OCI-LY7 (cell line): ENCODE measurements at regions not wholly inside any gene's neighbourhood (a gene's known extent, or its start where the extent isn't known, plus 50 kb on each side); places are given as distances from the start of the nearest gene placed in this dataset.

ENCODE experiments used
- BruUV-seq: library from RNA; stranded (reverse); fragments of 400-500 nt; replicated peaks from 2 replicates; lab custom pipeline; 2021; lab: Mats Ljungman, UMichigan
- CTCF ChIA-PET: fragments of 300-600 bp; sonication (Branson Sonifier 250); formaldehyde crosslinking; loops from one replicate; lab custom pipeline; 2022; ENCODE audit warnings: antibody characterized with exemption; ENCODE audit not compliant: unreplicated experiment; lab: Charles Lee
- POLR2A ChIA-PET: fragments of 300-600 bp; sonication (Branson Sonifier 250); formaldehyde crosslinking; loops from one replicate; lab custom pipeline; 2022; ENCODE audit warnings: antibody characterized with exemption; lab: Charles Lee
- DNase-seq: peaks from one replicate; pipeline ENCODE4 v3.0.0-alpha.2; 2015; ENCODE audit warnings: low spot score
- H2AFZ ChIP-seq: fragments of 200-600 bp; sonication (generic), shearing (Covaris generic); 2 replicates; pipeline ENCODE4 v1.6.1; 2014; ENCODE audit warnings: mild to moderate bottlenecking, antibody characterized with exemption, low read length, moderate library complexity
- H3K27ac ChIP-seq: fragments of 200-600 bp; sonication (generic); 2 replicates; pipeline ENCODE4 v1.5.1; 2014; ENCODE audit warnings: mixed run types, low read depth, mild to moderate bottlenecking, moderate library complexity, low read length, inconsistent platforms; ENCODE audit not compliant: poor library complexity, severe bottlenecking
- H3K36me3 ChIP-seq: fragments of 200-600 bp; sonication (generic); 2 replicates; pipeline ENCODE4 v1.6.1; 2014; ENCODE audit warnings: mild to moderate bottlenecking, antibody characterized with exemption, low read length, moderate library complexity, mixed read lengths; ENCODE audit not compliant: insufficient read depth
- H3K4me1 ChIP-seq: fragments of 200-600 bp; sonication (generic); 2 replicates; pipeline ENCODE4 v1.5.1; 2014; ENCODE audit warnings: mild to moderate bottlenecking, low read length; ENCODE audit not compliant: insufficient read depth, poor library complexity, severe bottlenecking
- H3K4me2 ChIP-seq: fragments of 200-600 bp; sonication (generic); 2 replicates; pipeline ENCODE4 v1.6.1; 2014; ENCODE audit warnings: mild to moderate bottlenecking, low read length
- H3K4me3 ChIP-seq: fragments of 200-600 bp; sonication (generic); 2 replicates; pipeline ENCODE4 v1.5.1; 2014; ENCODE audit warnings: mild to moderate bottlenecking, low read depth, low read length; ENCODE audit not compliant: poor library complexity, severe bottlenecking
- H3K79me2 ChIP-seq: fragments of 200-600 bp; sonication (generic); 2 replicates; pipeline ENCODE4 v1.6.1; 2016; ENCODE audit warnings: low read depth, mild to moderate bottlenecking, low read length, moderate library complexity, mixed read lengths; ENCODE audit not compliant: insufficient read depth
- H3K9me2 ChIP-seq: fragments of 200-600 bp; sonication (generic); 2 replicates; pipeline ENCODE4 v1.6.1; 2016; ENCODE audit warnings: mild to moderate bottlenecking, low read length, mixed read lengths; ENCODE audit not compliant: insufficient read depth
- H3K9me3 ChIP-seq: fragments of 200-600 bp; sonication (generic); 2 replicates; pipeline ENCODE4 v1.6.1; 2014; ENCODE audit warnings: mild to moderate bottlenecking, mixed run types, low read length, mixed read lengths
- H4K20me1 ChIP-seq: fragments of 200-600 bp; sonication (generic); 2 replicates; pipeline ENCODE4 v1.6.1; 2014; ENCODE audit warnings: mild to moderate bottlenecking, antibody characterized with exemption, low read length, moderate library complexity, mixed read lengths; ENCODE audit not compliant: insufficient read depth
- EZH2phosphoT487 ChIP-seq: fragments of 200-600 bp; sonication (generic); IDR thresholded peaks from 2 replicates; pipeline ENCODE4 v1.6.1; 2018; ENCODE audit warnings: low read depth, borderline replicate concordance, mild to moderate bottlenecking, mixed run types, antibody characterized with exemption, low read length, moderate library complexity, mixed read lengths
- intact Hi-C: fragments of 100-400 bp; cut with micrococcal nuclease; formaldehyde crosslinking; loops from one replicate; pipeline ENCODE4 v1.10.0; 2022; ENCODE audit not compliant: unreplicated experiment
- TF ChIP-seq, protein P1 (sequence below): fragments of 200-600 bp; sonication (generic); conservative IDR thresholded peaks from 2 replicates; pipeline ENCODE4 v1.5.1; 2014; ENCODE audit warnings: mild to moderate bottlenecking, antibody characterized with exemption, low read length, moderate library complexity, mixed read lengths

DNA sequence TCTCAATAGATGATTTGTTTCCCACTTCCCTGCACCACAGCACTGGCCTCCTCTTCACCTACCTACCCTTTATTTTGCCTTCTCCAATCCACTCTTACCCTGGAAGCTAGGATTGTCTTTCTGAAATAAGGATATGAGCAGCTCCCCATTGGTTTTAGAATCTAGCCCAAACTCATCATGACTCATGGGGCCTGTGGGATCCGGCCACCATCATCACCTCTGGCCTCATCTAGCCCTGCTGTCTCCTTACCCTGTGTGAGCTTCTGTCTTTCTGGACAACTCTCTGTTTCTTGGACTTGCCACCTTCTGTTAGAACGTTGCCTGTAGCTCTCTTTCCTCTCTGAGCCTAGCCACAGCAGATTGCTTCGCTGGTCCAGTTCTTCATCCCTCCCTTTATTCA lies 277.1 kb downstream of the PAX1 start:
- CTCF ChIA-PET = no interaction called here
- no peak for DNase-seq
- Histone ChIP-seq H3K36me3 (no peaks in the 10 kb centered on the region), H3K9me3 (no peaks in the 10 kb centered on the region), H4K20me1 (no peaks in the 10 kb centered on the region), H3K4me3 (no peak overlapping the region), H3K79me2 (no peaks in the 10 kb centered on the region), H2AFZ (no peak overlapping the region), H3K4me2 (no peak overlapping the region), H3K27ac (no peak overlapping the region), H3K4me1 (no peaks in the 10 kb centered on the region), H3K9me2 (no peaks in the 10 kb centered on the region)
- intact Hi-C loops = no loop called here
- BruUV-seq = no TSS peak
- POLR2A ChIA-PET = interaction anchor here (0.6 to 1.1 kb wide), 2 partner anchors 10 to 186 kb away, joined by 3 read pairs; no protein-coding TSS in a partner anchor
- TF ChIP-seq EZH2phosphoT487 = no peak
- TF ChIP-seq, protein P1, sequence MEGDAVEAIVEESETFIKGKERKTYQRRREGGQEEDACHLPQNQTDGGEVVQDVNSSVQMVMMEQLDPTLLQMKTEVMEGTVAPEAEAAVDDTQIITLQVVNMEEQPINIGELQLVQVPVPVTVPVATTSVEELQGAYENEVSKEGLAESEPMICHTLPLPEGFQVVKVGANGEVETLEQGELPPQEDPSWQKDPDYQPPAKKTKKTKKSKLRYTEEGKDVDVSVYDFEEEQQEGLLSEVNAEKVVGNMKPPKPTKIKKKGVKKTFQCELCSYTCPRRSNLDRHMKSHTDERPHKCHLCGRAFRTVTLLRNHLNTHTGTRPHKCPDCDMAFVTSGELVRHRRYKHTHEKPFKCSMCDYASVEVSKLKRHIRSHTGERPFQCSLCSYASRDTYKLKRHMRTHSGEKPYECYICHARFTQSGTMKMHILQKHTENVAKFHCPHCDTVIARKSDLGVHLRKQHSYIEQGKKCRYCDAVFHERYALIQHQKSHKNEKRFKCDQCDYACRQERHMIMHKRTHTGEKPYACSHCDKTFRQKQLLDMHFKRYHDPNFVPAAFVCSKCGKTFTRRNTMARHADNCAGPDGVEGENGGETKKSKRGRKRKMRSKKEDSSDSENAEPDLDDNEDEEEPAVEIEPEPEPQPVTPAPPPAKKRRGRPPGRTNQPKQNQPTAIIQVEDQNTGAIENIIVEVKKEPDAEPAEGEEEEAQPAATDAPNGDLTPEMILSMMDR = no peak

DNA sequence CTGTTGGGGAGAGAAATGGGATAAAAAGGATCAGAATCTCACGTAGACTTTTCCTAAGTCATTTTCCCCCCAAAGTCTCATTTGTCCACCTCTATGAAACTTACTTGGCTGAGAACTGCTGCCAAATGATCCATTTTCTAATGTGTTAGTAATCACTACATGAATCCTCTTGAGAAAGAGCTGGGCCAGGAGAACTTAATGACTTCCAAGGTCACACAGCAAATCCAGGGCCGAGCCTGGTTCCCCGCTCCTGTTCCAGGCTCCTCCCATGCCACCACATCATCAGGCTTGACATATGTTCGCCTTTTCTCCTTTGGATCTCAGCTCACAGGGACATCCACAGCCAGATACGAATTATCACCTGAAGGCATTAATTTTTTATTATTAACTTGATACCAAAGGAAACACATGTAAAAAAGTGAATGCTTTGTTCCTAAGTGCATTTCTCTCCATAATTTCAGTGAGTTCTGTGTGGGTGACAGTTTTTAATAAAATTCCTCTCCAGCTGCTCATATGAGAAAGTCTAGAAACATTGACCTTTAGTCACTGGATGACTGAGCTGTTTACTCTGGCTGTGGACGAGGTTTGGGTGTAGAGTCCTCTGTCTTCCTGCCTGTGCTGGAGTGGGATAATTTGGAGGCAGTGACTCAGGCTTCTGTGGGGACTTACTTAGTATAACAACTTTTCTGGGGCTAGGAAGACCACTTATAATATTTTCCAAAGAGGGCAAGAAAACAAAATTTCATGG lies 276.3 kb downstream of the PAX1 start:
- DNase-seq = no peak
- no peaks in the 10 kb centered on the region for H3K9me2 ChIP-seq
- H3K4me2 ChIP-seq = no peak overlapping the region
- H3K9me3 ChIP-seq = no peaks in the 10 kb centered on the region
- BruUV-seq = no TSS peak
- POLR2A ChIA-PET = interaction anchor here (0.6 to 1.1 kb wide), 2 partner anchors 9 to 187 kb away, joined by 3 read pairs; no protein-coding TSS in a partner anchor
- no peak overlapping the region for H3K4me3 ChIP-seq
- H3K79me2 ChIP-seq = no peaks in the 10 kb centered on the region
- CTCF ChIA-PET = no interaction called here
- H3K27ac ChIP-seq = no peak overlapping the region
- no peak for TF ChIP-seq EZH2phosphoT487
- TF ChIP-seq, protein P1 = no peak
- intact Hi-C loops = no loop called here
- H3K4me1 ChIP-seq = no peaks in the 10 kb centered on the region
- no peaks in the 10 kb centered on the region for H4K20me1 ChIP-seq
- H2AFZ ChIP-seq = no peak overlapping the region
- H3K36me3 ChIP-seq = no peaks in the 10 kb centered on the region

DNA sequence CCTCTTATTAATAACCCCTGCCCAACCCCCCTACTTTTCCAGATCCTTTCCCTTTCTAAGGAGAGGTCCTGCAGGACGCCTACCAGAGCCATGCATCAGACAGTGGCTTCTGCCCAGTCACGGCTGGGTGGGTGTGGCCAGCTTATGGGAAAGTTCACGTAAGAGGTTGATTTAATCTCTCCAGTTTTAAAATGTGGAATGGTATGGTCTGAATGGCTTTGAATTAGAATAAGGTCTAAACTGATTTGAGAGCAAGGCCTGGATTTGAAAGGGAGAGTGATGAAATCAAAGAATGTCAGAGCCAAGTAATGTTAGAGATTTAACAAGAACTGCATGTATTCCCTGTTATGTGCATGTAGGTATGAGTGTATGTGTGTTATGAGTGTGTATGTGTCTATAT lies 275.7 kb downstream of the PAX1 start:
- Histone ChIP-seq H3K9me2 (no peaks in the 10 kb centered on the region), H2AFZ (no peak overlapping the region), H3K27ac (no peak overlapping the region), H3K4me3 (no peak overlapping the region), H3K9me3 (no peaks in the 10 kb centered on the region), H4K20me1 (no peaks in the 10 kb centered on the region), H3K4me1 (no peaks in the 10 kb centered on the region), H3K36me3 (no peaks in the 10 kb centered on the region), H3K4me2 (no peak overlapping the region), H3K79me2 (no peaks in the 10 kb centered on the region)
- ChIA-PET CTCF (no interaction called here), POLR2A (no interaction called here)
- no TSS peak for BruUV-seq
- TF ChIP-seq EZH2phosphoT487 = no peak
- TF ChIP-seq, protein P1 = no peak
- no peak for DNase-seq
- intact Hi-C loops = no loop called here
